ENCODE measurements at regions not wholly inside any gene's neighbourhood (a gene's known extent, or its start where the extent isn't known, plus 50 kb on each side); places are given as distances from the start of the nearest gene placed in this dataset.
"Not testable (repeated sequence)": the region's sequence is repeated elsewhere in the genome, so short reads cannot be mapped to it uniquely, and the experiment has no call there.

GRCh38 chr17:27095821-27096220 is 198.1 kb upstream of the WSB1 start:
- DNase-seq, result not testable (repeated sequence)

GRCh38 chr17:27099266-27099665 is 194.6 kb upstream of the WSB1 start:
- not testable (repeated sequence) for DNase-seq

- DNase-seq, result not testable (repeated sequence)
Observed at GRCh38 chr17:27104605-27105221, 189.2 kb upstream of the WSB1 start.

- DNase-seq, result no peak
Observed at GRCh38 chr17:27105636-27106035, 188.3 kb upstream of the WSB1 start.

- DNase-seq, result no peak
Observed at GRCh38 chr17:27106347-27106981, 187.4 kb upstream of the WSB1 start.

GRCh38 chr17:27106982-27107360 is 186.9 kb upstream of the WSB1 start:
- no peak for DNase-seq

GRCh38 chr17:27107386-27108328 is 186.3 kb upstream of the WSB1 start:
- DNase-seq, result not testable (repeated sequence)

- DNase-seq, result no peak
Observed at GRCh38 chr17:27109346-27109745, 184.6 kb upstream of the WSB1 start.

- DNase-seq, result no peak
Observed at GRCh38 chr17:27153005-27153404, 140.9 kb upstream of the WSB1 start.

GRCh38 chr17:27155866-27156265 is 138.0 kb upstream of the WSB1 start:
- DNase-seq, result no peak

- DNase-seq, result no peak
Observed at GRCh38 chr17:27157297-27157696, 136.6 kb upstream of the WSB1 start.

- DNase-seq, result no peak
Observed at GRCh38 chr17:27157898-27158297, 136.0 kb upstream of the WSB1 start.

- no peak for DNase-seq
Observed at GRCh38 chr17:27158382-27158781, 135.5 kb upstream of the WSB1 start.

- DNase-seq, result no peak
Observed at GRCh38 chr17:27180322-27180721, 113.6 kb upstream of the WSB1 start.

GRCh38 chr17:27181379-27181925 is 112.5 kb upstream of the WSB1 start:
- not testable (repeated sequence) for DNase-seq

- no peak for DNase-seq
Observed at GRCh38 chr17:27181935-27182334, 112.0 kb upstream of the WSB1 start.

GRCh38 chr17:27197505-27197904 is 96.4 kb upstream of the WSB1 start:
- DNase-seq, result not testable (repeated sequence)

GRCh38 chr17:27199948-27200347 is 94.0 kb upstream of the WSB1 start:
- DNase-seq, result no peak

GRCh38 chr17:27200476-27200875 is 93.4 kb upstream of the WSB1 start:
- DNase-seq, result no peak

- DNase-seq, result no peak
Observed at GRCh38 chr17:27203241-27203640, 90.7 kb upstream of the WSB1 start.

GRCh38 chr17:27206447-27206846 is 87.5 kb upstream of the WSB1 start:
- DNase-seq, result no peak

GRCh38 chr17:27207073-27207513 is 86.8 kb upstream of the WSB1 start:
- no peak for DNase-seq
